Epithelial cell of esophagus (primary cell): ENCODE measurements at regions not wholly inside any gene's neighbourhood (a gene's known extent, or its start where the extent isn't known, plus 50 kb on each side); places are given as distances from the start of the nearest gene placed in this dataset.

Source experiments
- DNase-seq: peaks from one replicate; pipeline ENCODE4 v3.0.0; 2010; ENCODE audit warnings: low read depth
- H3K4me3 ChIP-seq: 2 replicates; pipeline ENCODE4 v1.5.1; 2011; ENCODE audit warnings: mild to moderate bottlenecking, low read length, control low read depth
- CTCF ChIP-seq: IDR thresholded peaks from 2 replicates; pipeline ENCODE4 v1.5.1; 2011; ENCODE audit warnings: low read depth, mild to moderate bottlenecking, low read length, control low read depth, inconsistent platforms; ENCODE audit not compliant: insufficient read depth; ENCODE audit errors: missing control alignments

GRCh38 chr6:91717094-91717493 lies 1130.2 kb upstream of the MAP3K7 start:
- DNase-seq: no peak
- no peak for TF ChIP-seq CTCF

GRCh38 chr6:91716361-91716760 lies 1129.5 kb upstream of the MAP3K7 start:
- no peak for DNase-seq
- TF ChIP-seq CTCF: no peak
- no peak overlapping the region for H3K4me3 ChIP-seq

More at GRCh38 chr6:91717094-91717493, 1130.2 kb upstream of the MAP3K7 start:
- H3K4me3 ChIP-seq: no peak overlapping the region

- no peak for TF ChIP-seq CTCF
- DNase-seq: peak; percentile 65
Observed at GRCh38 chr6:91715171-91715805, 1128.4 kb upstream of the MAP3K7 start.

GRCh38 chr6:91713911-91714310 lies 1127.0 kb upstream of the MAP3K7 start:
- DNase-seq: peak; percentile 82
- H3K4me3 ChIP-seq: no peak overlapping the region
- TF ChIP-seq CTCF: peak; percentile 38

More at GRCh38 chr6:91715171-91715805, 1128.4 kb upstream of the MAP3K7 start:
- H3K4me3 ChIP-seq: no peak overlapping the region

- DNase-seq: no peak
- TF ChIP-seq CTCF: no peak
- H3K4me3 ChIP-seq: no peak overlapping the region
Observed at GRCh38 chr6:91711518-91711917, 1124.6 kb upstream of the MAP3K7 start.

GRCh38 chr6:91710342-91710741 lies 1123.5 kb upstream of the MAP3K7 start:
- H3K4me3 ChIP-seq: no peak overlapping the region
- no peak for TF ChIP-seq CTCF
- DNase-seq: no peak

- no peak overlapping the region for H3K4me3 ChIP-seq
- TF ChIP-seq CTCF: no peak
- peak; percentile 62 for DNase-seq
Observed at GRCh38 chr6:91708534-91708933, 1121.7 kb upstream of the MAP3K7 start.
